GM12878 (cell line): ENCODE measurements at regions not wholly inside any gene's neighbourhood (a gene's known extent, or its start where the extent isn't known, plus 50 kb on each side); places are given as distances from the start of the nearest gene placed in this dataset.

Experiments
- ATAC-seq: fragments of 200-7000 bp; cut with Tn5 transposase; 3 replicates; pipeline ENCODE4 v1.9.1; 2020; ENCODE audit warnings: mild to moderate bottlenecking, moderate library complexity
- BruUV-seq: library from RNA; stranded (reverse); fragments of 400-500 nt; replicated peaks from 2 replicates; lab custom pipeline; 2021; lab: Mats Ljungman, UMichigan
- CTCF ChIA-PET: fragments of 300-600 bp; sonication (Branson Sonifier 250); formaldehyde crosslinking; extraction: SDS; loops from one replicate; lab custom pipeline; 2021; ENCODE audit warnings: inconsistent platforms; lab: Yijun Ruan, JAX
- POLR2A ChIA-PET: fragments of 350-600 bp; formaldehyde crosslinking; extraction: SDS; loops from one replicate; lab custom pipeline; 2021; ENCODE audit warnings: inconsistent platforms; lab: Charles Lee
- RAD21 ChIA-PET: fragments of 300-600 bp; sonication (Branson Sonifier 250); formaldehyde crosslinking; loops from one replicate; lab custom pipeline; 2023; ENCODE audit warnings: antibody characterized with exemption; ENCODE audit not compliant: unreplicated experiment; lab: Charles Lee
- SMC1A ChIA-PET: fragments of 300-600 bp; sonication (Branson Sonifier 250); formaldehyde crosslinking; loops from one replicate; lab custom pipeline; 2023; ENCODE audit not compliant: unreplicated experiment, uncharacterized antibody; lab: Charles Lee
- DNase-seq: peaks from one replicate; pipeline ENCODE4 v3.0.0-alpha.2; 2011; ENCODE audit warnings: low read depth, low spot score
- FAIRE-seq: peaks from 3 replicates; lab custom pipeline; 2011; peaks lifted over from hg19 to GRCh38; lab: Jason Lieb, UNC
- H2AFZ ChIP-seq: 2 replicates; pipeline ENCODE4 v1.6.0; 2011; ENCODE audit warnings: low read depth, low read length, control low read depth; ENCODE audit not compliant: control insufficient read depth
- H3K27ac ChIP-seq: 2 replicates; pipeline ENCODE4 v1.5.1; 2011; ENCODE audit warnings: control low read depth; ENCODE audit not compliant: control insufficient read depth, insufficient read depth
- H3K27me3 ChIP-seq, 2 experiments: replicated peaks in 1 of 2; 2 replicates each; pipeline versions ENCODE4 v1.6.0 to v1.6.1; 2011; ENCODE audit warnings: low read length in 1 of 2; ENCODE audit not compliant: control insufficient read depth in 2 of 2, insufficient read depth in 2 of 2
- H3K36me3 ChIP-seq, 2 experiments: 2 replicates each; pipeline ENCODE4 v1.5.1; 2011; ENCODE audit warnings: low read length in 1 of 2; ENCODE audit not compliant: control insufficient read depth in 2 of 2, insufficient read depth in 2 of 2
- H3K4me1 ChIP-seq: 2 replicates; pipeline ENCODE4 v1.6.1; 2011; ENCODE audit warnings: mild to moderate bottlenecking, low read length, moderate library complexity, mixed read lengths; ENCODE audit not compliant: control insufficient read depth, insufficient read depth
- H3K4me2 ChIP-seq: 2 replicates; pipeline ENCODE4 v1.6.0; 2011; ENCODE audit warnings: control low read depth; ENCODE audit not compliant: control insufficient read depth, insufficient read depth
- H3K4me3 ChIP-seq: fragments of 200-600 bp; sonication (generic); 2 replicates; pipeline ENCODE4 v1.5.1; 2016
- H3K79me2 ChIP-seq: 2 replicates; pipeline ENCODE4 v1.6.0; 2011; ENCODE audit warnings: low read length; ENCODE audit not compliant: control insufficient read depth, insufficient read depth
- H3K9ac ChIP-seq: 2 replicates; pipeline ENCODE4 v1.8.0; 2011; ENCODE audit warnings: low read length, control low read depth, mixed read lengths; ENCODE audit not compliant: control insufficient read depth, insufficient read depth
- H3K9me3 ChIP-seq: replicated peaks from 3 replicates; pipeline ENCODE4 v1.5.1; 2011; ENCODE audit warnings: mild to moderate bottlenecking, low read length; ENCODE audit not compliant: control insufficient read depth, insufficient read depth
- H4K20me1 ChIP-seq: 2 replicates; pipeline ENCODE4 v1.6.0; 2011; ENCODE audit not compliant: control insufficient read depth, insufficient read depth
- ATF7 ChIP-seq: fragments of 450-650 bp; IDR thresholded peaks from 2 replicates; pipeline ENCODE4 v1.6.1; 2016; ENCODE audit warnings: low read depth, mild to moderate bottlenecking
- CBFB ChIP-seq: IDR thresholded peaks from 2 replicates; pipeline ENCODE4 v1.6.1; 2016; ENCODE audit warnings: antibody characterized with exemption, low read depth
- ETV6 ChIP-seq, 2 experiments: fragments of 450-650 bp in 1 of 2; IDR thresholded peaks in 1 of 2; conservative IDR thresholded peaks in 1 of 2; 2 replicates each; pipeline ENCODE4 v1.6.1; 2014; ENCODE audit warnings: antibody characterized with exemption in 1 of 2, borderline replicate concordance in 1 of 2, low read depth in 1 of 2, mild to moderate bottlenecking in 1 of 2, moderate library complexity in 1 of 2
- HDAC2 ChIP-seq: fragments of 200-600 bp; sonication (generic); IDR thresholded peaks from 2 replicates; pipeline ENCODE4 v1.6.1; 2017
- HDGF ChIP-seq: fragments of 450-650 bp; IDR thresholded peaks from 2 replicates; pipeline ENCODE4 v1.6.1; 2016; ENCODE audit warnings: antibody characterized with exemption
- IRF4 ChIP-seq: IDR thresholded peaks from 2 replicates; pipeline ENCODE4 v1.6.1; 2011; ENCODE audit warnings: low read depth, low read length
- KDM1A ChIP-seq: fragments of 200-600 bp; sonication (generic); IDR thresholded peaks from 2 replicates; pipeline ENCODE4 v1.6.1; 2016; ENCODE audit warnings: borderline replicate concordance
- NFXL1 ChIP-seq: fragments of 450-650 bp; IDR thresholded peaks from 2 replicates; pipeline ENCODE4 v1.6.1; 2017; ENCODE audit warnings: antibody characterized with exemption, mild to moderate bottlenecking, borderline replicate concordance
- NRF1 ChIP-seq: conservative IDR thresholded peaks from 2 replicates; pipeline ENCODE4 v1.6.1; 2011; ENCODE audit warnings: mild to moderate bottlenecking, low read depth, low read length, improper control_type of control experiment
- POU2F2 ChIP-seq: IDR thresholded peaks from 3 replicates; pipeline ENCODE4 v1.6.1; 2011; ENCODE audit warnings: low read depth, mild to moderate bottlenecking, low read length, borderline replicate concordance
- RAD21 ChIP-seq: IDR thresholded peaks from 2 replicates; pipeline ENCODE4 v1.6.1; 2011; ENCODE audit warnings: mild to moderate bottlenecking, low read depth, low read length, moderate library complexity; ENCODE audit not compliant: insufficient read depth
- SIN3A ChIP-seq: IDR thresholded peaks from 2 replicates; pipeline ENCODE4 v1.6.1; 2012; ENCODE audit warnings: low read depth, low read length, improper control_type of control experiment
- SREBF2 ChIP-seq: IDR thresholded peaks from 2 replicates; pipeline ENCODE4 v1.6.1; 2012; ENCODE audit warnings: mild to moderate bottlenecking, low read length
- TBL1XR1 ChIP-seq: IDR thresholded peaks from 2 replicates; pipeline ENCODE4 v1.6.1; 2012; ENCODE audit warnings: low read depth, low read length, improper control_type of control experiment
- TCF3 ChIP-seq: IDR thresholded peaks from 2 replicates; pipeline ENCODE4 v1.6.1; 2012; ENCODE audit warnings: low read depth, mild to moderate bottlenecking, low read length, borderline replicate concordance; ENCODE audit not compliant: insufficient read depth
- ZNF274 ChIP-seq: IDR thresholded peaks from one replicate; pipeline ENCODE4 v1.8.0; 2011; ENCODE audit not compliant: insufficient read length, insufficient read depth
- ZSCAN29 ChIP-seq: fragments of 450-650 bp; IDR thresholded peaks from 2 replicates; pipeline ENCODE4 v1.6.1; 2017; ENCODE audit warnings: mild to moderate bottlenecking, moderate library complexity
- WGBS: methylation state at CpG from one replicate; pipeline ENCODE4 v1.1.6; 2016; ENCODE audit warnings: low lambda C conversion rate; ENCODE audit not compliant: insufficient replicate concordance, insufficient coverage; ENCODE audit errors: missing lambda C conversion rate; 5-methylcytosine and 5-hydroxymethylcytosine counted together
- in situ Hi-C: fragments of 300-500 bp; cut with MboI; formaldehyde crosslinking; loops from 9 replicates; pipeline ENCODE4 v1.14.3; 2018; ENCODE audit warnings: mixed read lengths
- intact Hi-C: fragments of 100-400 bp; cut with micrococcal nuclease; formaldehyde crosslinking; loops from one replicate; pipeline ENCODE4 v1.14.2; 2022; ENCODE audit not compliant: unreplicated experiment
- TF ChIP-seq, protein P1 (sequence below): IDR thresholded peaks from 2 replicates; pipeline ENCODE4 v1.6.1; 2012; ENCODE audit warnings: low read depth, low read length, improper control_type of control experiment
- TF ChIP-seq, protein P2 (sequence below): fragments of 450-650 bp; IDR thresholded peaks from 2 replicates; pipeline ENCODE4 v1.6.1; 2017; ENCODE audit warnings: borderline replicate concordance

DNA sequence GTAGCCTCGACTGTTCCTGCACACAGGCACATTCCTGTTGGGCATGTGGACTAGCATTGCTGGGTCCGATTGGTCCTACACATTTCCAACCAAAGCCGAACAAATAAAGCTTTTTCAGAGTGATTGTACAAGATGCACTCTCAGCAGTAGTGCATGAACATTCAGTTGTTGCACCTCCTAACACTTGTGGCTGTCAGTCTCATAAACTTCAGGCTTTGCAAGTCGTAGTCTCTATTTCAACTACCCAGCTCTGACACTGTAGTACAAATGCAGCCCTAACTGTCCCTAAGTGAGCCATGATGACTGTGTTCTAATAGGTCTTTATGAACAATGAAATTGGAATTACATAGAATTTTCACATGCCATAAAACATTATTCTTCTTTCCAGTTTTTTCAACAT is 281.7 kb upstream of the ATP10A start:
- intact Hi-C loops (no loop called here), in situ Hi-C loops (no loop called here)
- POLR2A ChIA-PET: no interaction called here

DNA sequence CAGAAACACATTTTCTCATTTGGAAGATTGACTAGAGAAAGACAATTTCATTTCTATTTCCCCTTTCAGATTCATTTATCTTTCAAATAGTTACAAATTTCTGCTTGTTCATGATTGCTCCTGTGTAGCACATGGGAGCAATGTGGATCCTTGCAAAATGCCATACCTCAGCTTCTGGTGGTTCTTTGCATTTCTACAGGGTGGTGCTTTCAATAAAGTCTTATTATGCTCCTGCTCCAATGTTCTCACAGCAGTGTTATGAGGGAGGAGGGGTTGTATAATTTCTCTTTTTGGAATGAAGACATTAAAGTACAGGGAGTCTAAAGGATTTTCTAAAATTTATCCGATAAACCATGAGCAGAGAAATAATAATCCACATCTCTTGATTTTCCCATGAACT is 280.1 kb upstream of the ATP10A start:
- DNase-seq (no peak), ATAC-seq (no peak), FAIRE-seq (no peak)
- Histone ChIP-seq H3K4me2 (no peak overlapping the region), H4K20me1 (no peaks in the 10 kb centered on the region), H2AFZ (no peak overlapping the region), H3K27me3 (no peaks in the 10 kb centered on the region), H3K4me3 (no peak overlapping the region), H3K9ac (no peak overlapping the region), H3K36me3 (no peaks in the 10 kb centered on the region), H3K79me2 (no peaks in the 10 kb centered on the region), H3K4me1 (no peaks in the 10 kb centered on the region), H3K9me3 (no peaks in the 10 kb centered on the region), H3K27ac (no peak overlapping the region)
- intact Hi-C loops: no loop called here
- 41% methylated on average over 1 of the region's 1 CpG for WGBS
- ChIA-PET SMC1A (no interaction called here), CTCF (no interaction called here), RAD21 (no interaction called here), POLR2A (no interaction called here)
- BruUV-seq: no TSS peak
- in situ Hi-C loops: no loop called here
- TF ChIP-seq SIN3A (no peak), ZSCAN29 (no peak), RAD21 (no peak), NRF1 (no peak), HDGF (no peak), SREBF2 (no peak), HDAC2 (no peak), CBFB (no peak), ATF7 (no peak), TCF3 (no peak), KDM1A (no peak), TBL1XR1 (no peak), ETV6 (conservative IDR thresholded peaks at IDR 0.05 in 1 of 2, IDR thresholded peaks at IDR 0.05 in 1 of 2; ENCODE audit: borderline replicate concordance in 1 of 2, low read depth in 1 of 2) (no peak), NFXL1 (no peak), IRF4 (no peak)

More for the DNA sequence above, 281.7 kb upstream of the ATP10A start:
- WGBS: 27% methylated on average over 4 of the region's 4 CpGs
- Histone ChIP-seq H3K4me3 (no peak overlapping the region), H3K9me3 (no peaks in the 10 kb centered on the region), H3K9ac (no peak overlapping the region), H3K27ac (no peak overlapping the region), H3K79me2 (no peaks in the 10 kb centered on the region), H2AFZ (no peak overlapping the region), H3K4me2 (no peak overlapping the region)
- DNase-seq (no peak), ATAC-seq (no peak)
- SMC1A ChIA-PET: no interaction called here
- TF ChIP-seq, protein P1, sequence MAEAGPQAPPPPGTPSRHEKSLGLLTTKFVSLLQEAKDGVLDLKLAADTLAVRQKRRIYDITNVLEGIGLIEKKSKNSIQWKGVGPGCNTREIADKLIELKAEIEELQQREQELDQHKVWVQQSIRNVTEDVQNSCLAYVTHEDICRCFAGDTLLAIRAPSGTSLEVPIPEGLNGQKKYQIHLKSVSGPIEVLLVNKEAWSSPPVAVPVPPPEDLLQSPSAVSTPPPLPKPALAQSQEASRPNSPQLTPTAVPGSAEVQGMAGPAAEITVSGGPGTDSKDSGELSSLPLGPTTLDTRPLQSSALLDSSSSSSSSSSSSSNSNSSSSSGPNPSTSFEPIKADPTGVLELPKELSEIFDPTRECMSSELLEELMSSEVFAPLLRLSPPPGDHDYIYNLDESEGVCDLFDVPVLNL: no peak
- TF ChIP-seq ZNF274: no peak
- TF ChIP-seq, protein P2, sequence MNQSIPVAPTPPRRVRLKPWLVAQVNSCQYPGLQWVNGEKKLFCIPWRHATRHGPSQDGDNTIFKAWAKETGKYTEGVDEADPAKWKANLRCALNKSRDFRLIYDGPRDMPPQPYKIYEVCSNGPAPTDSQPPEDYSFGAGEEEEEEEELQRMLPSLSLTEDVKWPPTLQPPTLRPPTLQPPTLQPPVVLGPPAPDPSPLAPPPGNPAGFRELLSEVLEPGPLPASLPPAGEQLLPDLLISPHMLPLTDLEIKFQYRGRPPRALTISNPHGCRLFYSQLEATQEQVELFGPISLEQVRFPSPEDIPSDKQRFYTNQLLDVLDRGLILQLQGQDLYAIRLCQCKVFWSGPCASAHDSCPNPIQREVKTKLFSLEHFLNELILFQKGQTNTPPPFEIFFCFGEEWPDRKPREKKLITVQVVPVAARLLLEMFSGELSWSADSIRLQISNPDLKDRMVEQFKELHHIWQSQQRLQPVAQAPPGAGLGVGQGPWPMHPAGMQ: no peak
- no peak for TF ChIP-seq POU2F2
- TF ChIP-seq, all 136 proteins: peak for 0
- no peak for FAIRE-seq
- Histone ChIP-seq H3K36me3 (no peaks in the 10 kb centered on the region), H3K4me1 (no peaks in the 10 kb centered on the region), H3K27me3 (no peaks in the 10 kb centered on the region), H4K20me1 (no peaks in the 10 kb centered on the region)
- CTCF ChIA-PET: no interaction called here
- RAD21 ChIA-PET: no interaction called here
- no TSS peak for BruUV-seq
